Adrenal gland (tissue), 9 donors: ENCODE measurements at regions not wholly inside any gene's neighbourhood (a gene's known extent, or its start where the extent isn't known, plus 50 kb on each side); places are given as distances from the start of the nearest gene placed in this dataset.

ENCODE experiments used
- DNase-seq, 7 donors: peaks; one replicate each; pipeline ENCODE4 v3.0.0-alpha.2; 2019 to 2020
- H3K27ac ChIP-seq, 5 donors: fragments of 200-600 bp; sonication (generic) in 4 of 5; 1 replicate in 3 of 5; 2 replicates in 2 of 5; pipeline versions ENCODE4 v1.5.1 to v1.8.0; 2016 to 2020; ENCODE audit warnings: mild to moderate bottlenecking in 1 of 5
- H3K27me3 ChIP-seq: fragments of 200-600 bp; 2 replicates; pipeline ENCODE4 v1.8.0; 2021
- H3K36me3 ChIP-seq, 2 donors: fragments of 200-600 bp; replicated peaks in 1 of 2; 1 replicate in 1 of 2; 2 replicates in 1 of 2; pipeline versions ENCODE4 v1.5.1 to v1.8.0; 2018 to 2022
- H3K4me1 ChIP-seq, 2 donors: fragments of 200-600 bp; replicated peaks in 1 of 2; 1 replicate in 1 of 2; 2 replicates in 1 of 2; pipeline versions ENCODE4 v1.5.1 to v1.8.0; 2018 to 2021
- H3K4me3 ChIP-seq, 4 donors: fragments of 200-600 bp; sonication (generic) in 3 of 4; one replicate each; pipeline ENCODE4 v1.5.1; 2016 to 2018
- H3K9me3 ChIP-seq, 3 donors: fragments of 200-600 bp; sonication (generic) in 1 of 3; replicated peaks in 1 of 3; 1 replicate in 2 of 3; 2 replicates in 1 of 3; pipeline versions ENCODE4 v1.5.1 to v1.8.0; 2016 to 2021
- CTCF ChIP-seq, 6 experiments: fragments of 450-650 bp in 4 of 6; fragments of 200-600 bp in 2 of 6; sonication (generic) in 1 of 6; IDR thresholded peaks; 1 replicate in 5 of 6; 2 replicates in 1 of 6; pipeline versions ENCODE4 v1.5.1 to v1.8.0; 2016 to 2021; ENCODE audit warnings: antibody characterized with exemption in 6 of 6, mild to moderate bottlenecking in 2 of 6, moderate library complexity in 1 of 6
- POLR2A ChIP-seq, 2 donors: fragments of 450-650 bp; IDR thresholded peaks; one replicate each; pipeline ENCODE4 v1.6.1; 2017; ENCODE audit warnings: antibody characterized with exemption in 2 of 2, mild to moderate bottlenecking in 2 of 2, moderate library complexity in 1 of 2
- WGBS, 4 donors: extraction: QIAGEN DNeasy Blood & Tissue Kit in 2 of 4; methylation state at CpG; one replicate each; pipeline versions ENCODE4 v1.1.5 to v1.1.7; 2013 to 2017; 5-methylcytosine and 5-hydroxymethylcytosine counted together
- intact Hi-C, 2 donors: fragments of 100-400 bp; cut with DNase I; formaldehyde crosslinking; loops; one replicate each; pipeline versions ENCODE4 v1.14.1 to v1.15.0; 2022 to 2023
- donor health status: healthy with polysubstance abuse.
- donor health status: Bipolar disorder and iron deficiency.
- donor health status: DM: yes; HTN: yes; CAD: no.
- donor health status: DM: no; HTN: no; CAD: no.
- donor health status: DM: no; HTN: no; CAD: no.

DNA sequence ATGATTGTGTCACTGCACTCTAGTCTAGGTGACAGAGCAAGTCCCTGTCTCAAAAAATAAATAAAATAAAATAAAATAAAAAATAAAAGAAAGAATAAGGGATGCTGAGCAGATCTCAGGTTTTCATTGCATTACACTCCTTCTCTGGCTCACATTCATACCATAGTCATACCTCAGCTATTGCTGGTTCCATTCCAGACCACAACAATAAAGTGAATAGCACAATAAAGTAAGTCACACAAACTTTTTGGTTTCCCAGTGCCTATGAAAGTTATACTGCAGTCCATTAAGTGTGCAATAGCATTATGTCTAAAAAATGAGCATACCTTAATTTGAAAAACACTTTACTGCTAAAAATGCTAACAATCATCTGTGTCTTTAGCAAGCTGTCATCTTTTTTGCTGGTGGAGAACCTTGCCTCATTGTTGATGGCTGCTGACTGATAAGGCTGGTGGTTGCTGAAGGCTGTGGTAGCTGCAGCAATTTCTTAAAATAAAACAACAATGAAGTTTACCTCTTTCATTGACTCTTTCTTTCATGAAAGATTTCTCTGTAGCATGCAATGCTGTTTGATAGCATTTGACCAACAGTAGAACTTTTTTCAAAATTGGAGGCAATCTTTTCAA is 415.7 kb downstream of the ZNF608 start:
- no peak overlapping the region for H3K4me3 ChIP-seq
- TF ChIP-seq CTCF (IDR thresholded peaks at IDR 0.05): no peak
- no peak for TF ChIP-seq POLR2A (IDR thresholded peaks at IDR 0.05)
- no peaks in the 10 kb centered on the region for H3K36me3 ChIP-seq
- intact Hi-C loops: no loop called here
- H3K9me3 ChIP-seq: no peaks in the 10 kb centered on the region
- no peak for DNase-seq
- H3K27me3 ChIP-seq: no peaks in the 10 kb centered on the region
- no peaks in the 10 kb centered on the region for H3K4me1 ChIP-seq
- H3K27ac ChIP-seq: no peak overlapping the region

GRCh38 chr5:124328201-124328600 is 418.2 kb downstream of the ZNF608 start:
- Histone ChIP-seq H3K27ac (no peak overlapping the region), H3K27me3 (no peaks in the 10 kb centered on the region), H3K4me1 (no peaks in the 10 kb centered on the region), H3K9me3 (no peaks in the 10 kb centered on the region), H3K36me3 (no peaks in the 10 kb centered on the region), H3K4me3 (no peak overlapping the region)
- TF ChIP-seq POLR2A (IDR thresholded peaks at IDR 0.05) (no peak), CTCF (IDR thresholded peaks at IDR 0.05) (no peak)
- intact Hi-C loops: no loop called here
- no peak for DNase-seq

DNA sequence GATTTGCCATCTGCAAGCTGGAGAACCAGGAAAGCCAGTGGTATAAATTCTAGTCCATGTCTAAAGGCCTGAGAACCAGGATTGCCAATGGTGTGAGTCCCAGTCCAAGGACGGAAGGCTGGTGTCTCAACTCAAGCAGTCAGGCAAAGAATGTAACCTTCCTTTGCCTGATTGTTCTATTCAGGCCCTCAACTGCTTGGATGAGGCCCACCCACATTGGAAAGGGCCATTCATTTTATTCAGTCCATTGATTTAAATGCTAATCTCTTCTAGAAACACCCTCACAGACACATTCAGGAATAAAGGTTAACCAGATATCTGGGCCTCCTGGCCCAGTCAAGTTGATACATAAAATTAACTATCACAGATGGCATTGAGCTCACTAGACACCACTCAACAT is 427.8 kb downstream of the ZNF608 start:
- TF ChIP-seq POLR2A (IDR thresholded peaks at IDR 0.05) (no peak), CTCF (IDR thresholded peaks at IDR 0.05) (no peak)
- Histone ChIP-seq H3K27ac (no peak overlapping the region), H3K4me1 (no peaks in the 10 kb centered on the region), H3K27me3 (no peaks in the 10 kb centered on the region), H3K36me3 (no peaks in the 10 kb centered on the region), H3K4me3 (no peak overlapping the region), H3K9me3 (no peaks in the 10 kb centered on the region)
- no peak for DNase-seq
- intact Hi-C loops: no loop called here
- WGBS, 4 donors: 71 to 92% (median 90%) methylated on average over 1 of the region's 1 CpG

DNA sequence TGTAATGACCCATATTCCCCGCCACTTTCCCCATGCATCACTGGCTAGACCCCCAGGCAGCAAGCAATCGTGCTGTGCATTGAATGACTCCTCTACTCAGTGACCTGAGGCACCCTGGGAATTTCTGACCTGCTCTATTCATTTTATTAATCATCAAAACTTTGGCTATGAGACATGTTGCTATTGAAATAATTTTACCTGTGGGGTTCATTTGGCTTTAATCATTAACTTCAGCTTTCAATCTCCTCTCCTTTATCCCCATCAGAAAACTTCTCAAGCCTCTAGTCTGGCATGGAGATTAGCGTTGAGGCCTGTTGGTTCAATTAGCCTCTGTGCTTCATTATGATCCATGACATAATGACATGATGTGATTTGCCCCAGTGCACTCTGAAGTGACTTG is 429.0 kb downstream of the ZNF608 start:
- intact Hi-C loops: no loop called here
- 83 to 100% (median 87%) methylated on average over 3 of the region's 3 CpGs for WGBS, 4 donors
- no peaks in the 10 kb centered on the region for H3K9me3 ChIP-seq
- no peaks in the 10 kb centered on the region for H3K36me3 ChIP-seq
- no peaks in the 10 kb centered on the region for H3K27me3 ChIP-seq
- no peak overlapping the region for H3K27ac ChIP-seq
- TF ChIP-seq POLR2A (IDR thresholded peaks at IDR 0.05) (no peak), CTCF (IDR thresholded peaks at IDR 0.05) (no peak)
- H3K4me1 ChIP-seq: no peaks in the 10 kb centered on the region
- H3K4me3 ChIP-seq: no peak overlapping the region
- DNase-seq: no peak
